ENCODE measurements at regions not wholly inside any gene's neighbourhood (a gene's known extent, or its start where the extent isn't known, plus 50 kb on each side); places are given as distances from the start of the nearest gene placed in this dataset.
"Not testable (repeated sequence)": the region's sequence is repeated elsewhere in the genome, so short reads cannot be mapped to it uniquely, and the experiment has no call there.

DNA sequence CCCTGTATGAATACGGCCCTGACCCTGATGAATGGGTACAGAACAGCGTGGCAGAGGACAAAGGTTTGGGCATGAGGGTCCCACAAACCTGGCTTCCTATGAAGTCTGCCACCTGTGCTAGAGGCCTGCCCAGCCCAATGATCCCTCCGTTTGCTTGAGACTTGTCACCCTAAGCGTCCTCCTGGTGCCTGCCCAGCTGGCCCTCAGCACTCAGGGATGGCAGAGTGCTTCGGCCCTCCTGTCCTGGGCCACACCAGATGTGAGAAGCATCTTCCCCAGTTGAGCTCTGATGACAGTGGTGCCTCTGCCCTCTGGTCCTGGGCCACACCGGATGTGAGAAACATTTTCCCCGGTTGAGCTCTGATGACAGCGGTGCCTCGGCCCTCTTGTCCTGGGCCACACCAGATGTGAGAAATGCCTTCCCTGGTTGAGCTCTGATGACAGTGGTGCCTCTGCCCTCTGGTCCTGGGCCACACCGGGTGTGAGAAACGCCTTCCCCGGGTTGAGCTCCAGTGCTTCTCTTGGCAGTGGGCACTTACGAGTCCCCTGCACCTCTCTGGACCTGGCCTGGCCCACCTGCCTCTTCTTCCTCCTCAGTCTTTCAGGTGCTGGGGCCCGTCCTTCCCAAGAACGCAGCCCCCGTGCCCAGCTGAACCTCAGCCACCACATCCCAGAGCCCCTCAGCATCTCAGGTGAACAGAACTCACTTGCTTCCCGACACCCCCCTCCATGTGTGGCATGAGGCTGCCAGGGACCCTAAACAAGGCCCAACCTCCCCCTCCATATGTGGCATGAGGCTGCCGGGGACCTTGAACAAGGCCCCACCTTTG is 253.1 kb upstream of the IRX1 start:
- no peak for DNase-seq (ENCODE audit: low spot score)

- no peak for DNase-seq (ENCODE audit: low spot score)
Observed at GRCh38 chr5:3341446-3342240, 254.0 kb upstream of the IRX1 start.

GRCh38 chr5:3340471-3340870 is 255.2 kb upstream of the IRX1 start:
- DNase-seq (ENCODE audit: low spot score): no peak

DNA sequence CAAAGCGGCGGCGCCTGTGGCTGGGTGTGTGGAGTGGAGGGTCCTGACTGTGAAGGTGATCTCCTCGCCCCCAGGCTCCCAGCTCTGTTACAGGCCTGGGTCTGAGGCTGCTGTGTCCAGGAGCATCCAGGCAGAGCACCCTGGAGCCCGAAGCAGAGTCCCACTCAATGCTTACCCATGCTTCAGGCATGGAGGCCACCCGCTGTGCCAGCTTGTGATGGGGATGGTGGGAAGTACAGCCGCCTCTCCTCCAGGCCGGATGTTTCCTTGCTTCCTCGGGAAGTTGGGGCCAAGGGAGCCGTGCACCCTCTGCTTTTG is 255.9 kb upstream of the IRX1 start:
- no peak for DNase-seq (ENCODE audit: low spot score)

- DNase-seq (ENCODE audit: low spot score): no peak
Observed at GRCh38 chr5:3339092-3339797, 256.4 kb upstream of the IRX1 start.

- no peak for DNase-seq (ENCODE audit: low spot score)
Observed at GRCh38 chr5:3337812-3338541, 257.7 kb upstream of the IRX1 start.

GRCh38 chr5:3336666-3337065 is 259.0 kb upstream of the IRX1 start:
- DNase-seq (ENCODE audit: low spot score): no peak

GRCh38 chr5:3335301-3335700 is 260.3 kb upstream of the IRX1 start:
- no peak for DNase-seq (ENCODE audit: low spot score)

DNA sequence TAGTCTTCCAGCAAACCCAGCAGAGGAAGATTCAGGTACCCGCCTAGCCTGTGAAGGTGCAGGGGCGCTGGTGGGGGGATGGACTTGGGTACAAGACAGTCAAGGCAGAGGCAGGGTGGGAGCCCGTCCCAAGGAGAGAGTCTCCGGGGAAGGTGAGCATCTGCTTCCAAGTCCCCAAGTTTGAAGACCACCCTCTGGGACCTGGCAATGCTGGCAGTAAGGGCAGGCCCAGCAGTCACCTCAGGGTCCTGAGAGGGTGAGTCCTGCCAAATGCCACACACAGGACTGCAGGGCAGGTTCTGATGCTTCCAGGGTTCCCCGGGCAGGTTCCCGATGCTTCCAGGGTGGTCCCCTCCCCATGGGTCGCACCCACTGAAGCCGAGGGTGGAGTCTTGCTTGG is 261.8 kb upstream of the IRX1 start:
- no peak for DNase-seq (ENCODE audit: low spot score)

- no peak for DNase-seq (ENCODE audit: low spot score)
Observed at GRCh38 chr5:3333105-3333504, 262.5 kb upstream of the IRX1 start.

GRCh38 chr5:3331819-3332218 is 263.8 kb upstream of the IRX1 start:
- DNase-seq (ENCODE audit: low spot score): no peak

- DNase-seq (ENCODE audit: low spot score): no peak
Observed at GRCh38 chr5:3330442-3330841, 265.2 kb upstream of the IRX1 start.

- no peak for DNase-seq (ENCODE audit: low spot score)
Observed at GRCh38 chr5:3329427-3329826, 266.2 kb upstream of the IRX1 start.

DNA sequence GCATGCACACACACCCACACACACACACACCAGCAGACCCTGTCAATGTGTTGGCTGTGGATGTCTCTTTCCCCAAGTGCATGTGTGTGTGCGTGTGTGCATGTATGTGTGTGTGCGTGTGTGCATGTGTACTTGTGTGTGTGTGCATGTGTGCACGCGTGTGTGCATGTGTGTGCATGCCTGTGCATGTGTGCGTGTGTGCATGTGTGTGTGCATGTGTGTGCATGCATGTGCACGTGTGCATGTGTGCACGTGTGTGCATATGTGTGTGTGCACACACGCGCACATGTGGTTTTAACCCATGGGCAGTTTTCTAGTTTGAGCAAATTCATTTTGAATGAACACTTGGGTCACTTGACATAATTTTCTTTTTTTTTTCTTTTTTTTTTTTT is 268.8 kb upstream of the IRX1 start:
- DNase-seq (ENCODE audit: low spot score): no peak

GRCh38 chr5:3325972-3326840 is 269.4 kb upstream of the IRX1 start:
- DNase-seq (ENCODE audit: low spot score): no peak

DNA sequence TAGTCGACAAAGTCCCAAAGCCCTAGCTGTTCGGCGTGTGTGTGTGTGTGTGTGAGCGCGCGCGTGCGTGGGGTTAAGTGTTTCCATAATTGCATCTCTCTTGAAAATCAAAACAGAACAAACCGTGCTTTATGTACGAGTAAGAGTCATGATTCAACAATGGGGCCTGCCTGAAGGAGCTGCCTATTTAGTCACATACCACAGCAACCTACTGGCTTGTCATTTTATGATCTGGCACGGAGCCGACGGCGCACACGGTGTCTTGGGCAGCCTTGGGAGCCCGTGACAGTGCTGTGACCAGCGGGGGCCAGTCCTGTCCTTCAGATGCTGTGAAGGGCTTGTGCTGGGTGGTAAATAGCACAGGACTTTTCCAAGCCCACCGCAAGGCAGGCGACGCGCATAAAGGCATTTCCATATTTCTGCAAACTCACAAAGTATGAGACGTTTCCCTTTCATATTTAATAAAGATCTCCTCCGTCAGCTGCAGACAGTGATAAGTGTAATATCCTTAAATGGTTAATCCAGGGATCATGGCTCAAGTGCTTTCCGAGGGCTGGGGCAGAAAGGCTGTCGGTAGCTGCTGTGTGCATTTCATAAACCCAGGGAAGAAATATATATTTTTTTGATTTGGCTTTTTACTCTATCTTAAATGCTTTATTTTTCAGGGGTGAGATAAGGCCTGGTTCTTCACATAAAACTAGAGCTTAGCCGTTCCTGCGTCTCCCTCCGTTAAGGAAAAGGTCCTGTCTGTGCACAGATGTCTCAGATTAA is 270.2 kb upstream of the IRX1 start:
- DNase-seq (ENCODE audit: low spot score): peak; percentile 13

GRCh38 chr5:3324421-3325101 is 271.1 kb upstream of the IRX1 start:
- no peak for DNase-seq (ENCODE audit: low spot score)

GRCh38 chr5:3323966-3324365 is 271.7 kb upstream of the IRX1 start:
- not testable (repeated sequence) for DNase-seq (ENCODE audit: low spot score)

DNA sequence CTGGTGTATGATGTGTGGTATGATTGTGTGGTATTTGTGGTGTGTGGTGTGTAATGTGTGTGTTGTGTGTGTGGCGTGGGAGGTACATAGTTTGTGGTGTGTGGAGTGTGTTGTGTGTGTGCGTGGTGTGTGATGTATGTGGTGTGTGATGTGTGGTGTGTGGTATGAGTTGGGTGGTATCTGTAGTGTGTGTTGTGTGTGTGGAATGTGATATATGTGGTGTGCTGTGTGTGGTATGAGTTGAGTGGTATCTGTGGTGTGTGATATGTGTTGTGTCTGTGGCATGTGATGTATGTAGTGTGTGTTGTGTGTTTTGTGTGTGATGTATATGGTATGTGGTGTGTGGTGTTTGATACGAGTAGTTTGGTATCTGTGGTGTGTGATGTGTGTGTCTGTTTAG is 272.5 kb upstream of the IRX1 start:
- no peak for DNase-seq (ENCODE audit: low spot score)

DNA sequence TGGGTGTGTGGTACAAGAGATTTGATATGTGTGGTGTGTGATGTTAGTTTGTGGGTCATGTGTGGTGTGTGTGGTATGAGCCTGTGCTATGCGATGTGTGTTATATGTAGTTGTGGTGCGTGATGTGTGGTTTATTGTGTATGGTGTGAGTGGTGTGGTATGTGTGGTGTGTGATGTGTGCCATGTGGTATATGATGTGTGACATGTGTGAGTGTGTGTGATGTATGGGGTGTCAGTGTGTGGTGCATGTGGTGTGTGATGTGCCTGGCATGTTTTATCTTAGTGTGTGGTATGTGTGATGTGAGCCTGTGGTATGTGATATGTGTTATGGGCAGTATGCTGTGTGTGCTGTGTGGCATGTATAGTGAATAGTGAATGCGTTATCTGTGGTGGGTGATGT is 273.0 kb upstream of the IRX1 start:
- no peak for DNase-seq (ENCODE audit: low spot score)

All from HT-29 (cell line).